ENCODE measurements at regions not wholly inside any gene's neighbourhood (a gene's known extent, or its start where the extent isn't known, plus 50 kb on each side); places are given as distances from the start of the nearest gene placed in this dataset.

DNA sequence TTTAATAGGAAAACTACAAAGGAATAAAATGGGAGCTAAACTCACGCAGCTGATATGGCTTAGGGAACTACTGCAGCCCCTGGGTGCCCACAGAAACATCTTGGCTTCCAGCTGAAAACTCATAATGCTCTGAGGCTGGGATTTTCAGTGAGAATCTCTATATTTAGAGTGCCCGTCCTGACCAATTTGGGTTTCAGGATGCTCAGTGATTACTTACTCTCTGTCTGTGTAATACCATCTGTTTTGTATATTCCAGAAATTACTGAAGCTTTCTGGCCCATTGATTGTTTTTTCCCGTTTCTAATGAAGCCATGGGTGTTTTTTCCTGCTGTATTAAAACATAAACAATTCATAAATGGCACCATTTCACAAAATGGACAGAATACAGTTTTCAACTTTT, 50.6 kb upstream of the ZNF385D start:
- no peaks in the 10 kb centered on the region for H3K36me3 ChIP-seq (ENCODE audit: control insufficient read depth, insufficient read depth, low read length)

DNA sequence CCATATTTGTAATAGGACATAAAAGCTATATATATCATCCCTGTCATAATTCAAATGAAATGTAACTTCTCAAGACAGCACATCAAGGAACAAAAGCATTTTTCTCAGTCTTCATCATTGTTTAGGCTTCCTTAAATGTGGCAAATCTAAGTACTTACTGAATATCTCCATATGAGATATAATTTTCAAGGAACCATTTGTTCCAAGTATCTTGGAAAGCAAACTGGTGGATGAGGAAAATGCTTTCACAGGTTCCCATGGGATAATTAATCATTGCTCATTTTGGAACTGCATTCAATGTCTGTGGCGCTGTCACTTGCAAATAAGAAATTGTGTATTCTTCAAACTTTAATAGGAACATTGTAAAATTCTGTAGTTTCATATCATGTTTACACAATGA, 52.6 kb upstream of the ZNF385D start:
- WGBS (ENCODE audit: insufficient coverage, insufficient read length), result no CpG with 5 or more reads among the region's 1 CpG
- Histone ChIP-seq H3K9me3 (ENCODE audit: control insufficient read depth, insufficient read depth, low read length) (no peaks in the 10 kb centered on the region), H3K27me3 (ENCODE audit: control insufficient read depth, insufficient read depth, low read length) (no peaks in the 10 kb centered on the region), H3K4me1 (ENCODE audit: control insufficient read depth, insufficient read depth, low read length) (no peaks in the 10 kb centered on the region), H3K4me3 (ENCODE audit: low read length) (no peak overlapping the region), H3K36me3 (ENCODE audit: control insufficient read depth, insufficient read depth, low read length) (no peaks in the 10 kb centered on the region), H3K27ac (ENCODE audit: low read length) (no peak overlapping the region)
- no peak for DNase-seq (ENCODE audit: low read depth, low spot score)

More for the DNA sequence above, 50.6 kb upstream of the ZNF385D start:
- no peak overlapping the region for H3K4me3 ChIP-seq (ENCODE audit: low read length)
- WGBS (ENCODE audit: insufficient coverage, insufficient read length), result no CpG with 5 or more reads among the region's 3 CpGs
- no peak overlapping the region for H3K27ac ChIP-seq (ENCODE audit: low read length)
- no peaks in the 10 kb centered on the region for H3K4me1 ChIP-seq (ENCODE audit: control insufficient read depth, insufficient read depth, low read length)
- H3K9me3 ChIP-seq (ENCODE audit: control insufficient read depth, insufficient read depth, low read length), result no peaks in the 10 kb centered on the region
- H3K27me3 ChIP-seq (ENCODE audit: control insufficient read depth, insufficient read depth, low read length), result no peaks in the 10 kb centered on the region
- no peak for DNase-seq (ENCODE audit: low read depth, low spot score)

DNA sequence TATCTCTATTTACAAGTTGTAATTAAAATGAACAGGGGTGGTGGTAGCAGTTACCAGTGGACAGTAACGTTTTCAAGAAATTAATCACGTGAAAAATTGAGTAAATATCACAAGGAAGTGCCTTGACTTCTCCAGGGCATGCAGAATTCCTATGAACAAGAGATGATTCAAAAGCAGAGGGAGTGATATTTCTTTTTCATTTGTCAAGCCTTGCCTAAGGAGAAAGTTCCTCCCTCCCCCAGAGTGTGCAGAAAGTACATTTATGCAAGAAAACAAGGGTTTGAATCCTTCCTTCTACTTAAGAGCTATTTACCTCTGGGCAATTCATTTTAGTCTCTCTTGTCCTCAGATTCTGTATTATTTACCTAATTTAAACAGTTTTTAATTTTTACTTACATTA, 53.3 kb upstream of the ZNF385D start:
- H3K4me3 ChIP-seq (ENCODE audit: low read length), result no peak overlapping the region
- H3K27me3 ChIP-seq (ENCODE audit: control insufficient read depth, insufficient read depth, low read length), result no peaks in the 10 kb centered on the region
- no peak for DNase-seq (ENCODE audit: low read depth, low spot score)
- no CpG with 5 or more reads among the region's 2 CpGs for WGBS (ENCODE audit: insufficient coverage, insufficient read length)
- no peaks in the 10 kb centered on the region for H3K36me3 ChIP-seq (ENCODE audit: control insufficient read depth, insufficient read depth, low read length)
- no peaks in the 10 kb centered on the region for H3K9me3 ChIP-seq (ENCODE audit: control insufficient read depth, insufficient read depth, low read length)
- H3K4me1 ChIP-seq (ENCODE audit: control insufficient read depth, insufficient read depth, low read length), result no peaks in the 10 kb centered on the region
- no peak overlapping the region for H3K27ac ChIP-seq (ENCODE audit: low read length)

DNA sequence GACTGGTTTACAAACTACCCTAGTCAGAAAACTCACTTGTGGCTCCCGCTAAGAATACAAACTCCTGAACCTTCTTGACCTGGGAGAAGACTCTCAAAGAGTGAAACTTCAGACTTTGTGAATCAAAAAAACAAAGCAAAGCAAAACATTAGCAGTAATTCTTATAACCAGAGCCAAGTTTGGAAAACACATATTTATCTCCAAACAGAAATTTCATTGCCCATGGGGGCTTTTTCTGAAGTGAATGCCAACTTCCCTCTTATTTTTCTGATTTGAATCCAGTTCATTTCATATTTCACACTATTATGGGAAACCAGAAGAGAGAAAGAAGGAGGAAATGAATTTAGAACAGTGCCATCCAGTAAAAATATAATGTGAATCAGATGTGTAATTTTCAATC, 55.7 kb upstream of the ZNF385D start:
- Histone ChIP-seq H3K27me3 (ENCODE audit: control insufficient read depth, insufficient read depth, low read length) (no peaks in the 10 kb centered on the region), H3K27ac (ENCODE audit: low read length) (no peak overlapping the region), H3K4me3 (ENCODE audit: low read length) (no peak overlapping the region), H3K4me1 (ENCODE audit: control insufficient read depth, insufficient read depth, low read length) (no peaks in the 10 kb centered on the region), H3K36me3 (ENCODE audit: control insufficient read depth, insufficient read depth, low read length) (no peaks in the 10 kb centered on the region), H3K9me3 (ENCODE audit: control insufficient read depth, insufficient read depth, low read length) (no peaks in the 10 kb centered on the region)
- no CpG with 5 or more reads among the region's 1 CpG for WGBS (ENCODE audit: insufficient coverage, insufficient read length)
- DNase-seq (ENCODE audit: low read depth, low spot score), result no peak

DNA sequence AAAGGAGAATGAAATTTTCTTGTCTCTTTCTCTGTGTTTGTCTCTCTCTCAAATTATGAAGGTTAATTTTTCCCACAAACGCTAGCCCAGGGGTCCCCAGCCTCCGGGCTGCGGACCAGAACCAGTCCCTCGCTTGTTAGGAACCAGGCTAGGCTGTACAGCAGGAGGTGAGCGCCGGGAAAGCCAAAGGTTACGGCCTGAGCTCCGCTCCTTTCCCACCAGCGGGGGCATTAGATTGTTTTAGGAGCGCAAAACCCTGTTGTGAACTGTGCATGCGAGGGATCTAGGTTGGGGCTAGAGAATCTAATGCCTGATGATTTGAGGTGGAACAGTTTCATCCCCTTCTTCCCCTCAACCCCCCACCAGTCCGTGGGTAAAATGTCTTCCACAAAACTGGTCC, 74.7 kb upstream of the ZNF385D start:
- H3K27me3 ChIP-seq (ENCODE audit: control insufficient read depth, insufficient read depth, low read length), result no peaks in the 10 kb centered on the region
- no peak overlapping the region for H3K4me3 ChIP-seq (ENCODE audit: low read length)
- DNase-seq (ENCODE audit: low read depth, low spot score), result no peak
- H3K36me3 ChIP-seq (ENCODE audit: control insufficient read depth, insufficient read depth, low read length), result no peaks in the 10 kb centered on the region
- H3K4me1 ChIP-seq (ENCODE audit: control insufficient read depth, insufficient read depth, low read length), result no peaks in the 10 kb centered on the region
- WGBS (ENCODE audit: insufficient coverage, insufficient read length), result no CpG with 5 or more reads among the region's 12 CpGs
- H3K27ac ChIP-seq (ENCODE audit: low read length), result no peak overlapping the region
- no peaks in the 10 kb centered on the region for H3K9me3 ChIP-seq (ENCODE audit: control insufficient read depth, insufficient read depth, low read length)

DNA sequence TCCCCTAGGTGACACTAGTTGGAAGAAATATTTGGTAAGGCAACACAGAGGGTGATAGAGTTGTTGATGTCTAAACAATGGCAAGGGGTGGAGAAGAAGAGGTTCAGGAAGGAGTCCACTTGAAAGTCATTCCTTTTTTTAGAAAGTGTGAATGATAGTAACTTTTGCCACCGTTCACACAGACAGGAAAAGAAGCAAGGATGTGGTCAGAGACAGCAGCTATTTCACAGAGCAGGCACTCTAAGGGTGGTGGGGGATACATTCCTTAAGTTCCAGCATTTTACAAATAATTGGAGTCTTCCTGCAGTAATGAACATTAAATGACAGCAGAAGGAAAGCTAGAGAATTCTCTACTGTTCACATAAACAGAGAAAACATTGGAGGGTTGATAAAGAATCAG, 75.4 kb upstream of the ZNF385D start:
- DNase-seq (ENCODE audit: low read depth, low spot score), result no peak

DNA sequence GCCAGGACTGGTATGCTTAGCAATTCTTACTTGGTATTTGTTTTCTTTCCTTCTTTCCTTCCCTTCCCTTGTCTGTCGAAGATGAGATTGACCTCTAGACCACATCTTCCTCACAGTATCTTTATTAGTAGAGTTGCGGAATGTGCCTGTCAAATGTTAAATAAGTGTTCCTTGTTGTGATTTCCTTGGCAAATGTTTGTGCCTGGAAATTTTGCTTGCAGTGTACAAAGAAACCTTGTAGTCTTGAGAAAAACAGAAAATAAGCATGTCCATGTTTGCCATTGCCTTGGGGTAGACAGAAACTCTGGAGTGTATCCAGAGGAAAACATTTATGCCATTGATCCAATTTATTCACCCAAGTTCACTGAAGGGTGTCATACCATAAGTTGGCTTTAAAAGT, 79.5 kb upstream of the ZNF385D start:
- no CpG with 5 or more reads among the region's 2 CpGs for WGBS (ENCODE audit: insufficient coverage, insufficient read length)
- Histone ChIP-seq H3K9me3 (ENCODE audit: control insufficient read depth, insufficient read depth, low read length) (no peaks in the 10 kb centered on the region), H3K36me3 (ENCODE audit: control insufficient read depth, insufficient read depth, low read length) (no peaks in the 10 kb centered on the region), H3K4me1 (ENCODE audit: control insufficient read depth, insufficient read depth, low read length) (no peaks in the 10 kb centered on the region), H3K4me3 (ENCODE audit: low read length) (no peak overlapping the region), H3K27ac (ENCODE audit: low read length) (no peak overlapping the region), H3K27me3 (ENCODE audit: control insufficient read depth, insufficient read depth, low read length) (no peaks in the 10 kb centered on the region)
- no peak for DNase-seq (ENCODE audit: low read depth, low spot score)

More for the DNA sequence above, 75.4 kb upstream of the ZNF385D start:
- no peaks in the 10 kb centered on the region for H3K36me3 ChIP-seq (ENCODE audit: control insufficient read depth, insufficient read depth, low read length)
- H3K27me3 ChIP-seq (ENCODE audit: control insufficient read depth, insufficient read depth, low read length), result no peaks in the 10 kb centered on the region
- H3K4me3 ChIP-seq (ENCODE audit: low read length), result no peak overlapping the region
- H3K4me1 ChIP-seq (ENCODE audit: control insufficient read depth, insufficient read depth, low read length), result no peaks in the 10 kb centered on the region
- WGBS (ENCODE audit: insufficient coverage, insufficient read length), result no CpG with 5 or more reads among the region's 1 CpG
- no peak overlapping the region for H3K27ac ChIP-seq (ENCODE audit: low read length)
- no peaks in the 10 kb centered on the region for H3K9me3 ChIP-seq (ENCODE audit: control insufficient read depth, insufficient read depth, low read length)

DNA sequence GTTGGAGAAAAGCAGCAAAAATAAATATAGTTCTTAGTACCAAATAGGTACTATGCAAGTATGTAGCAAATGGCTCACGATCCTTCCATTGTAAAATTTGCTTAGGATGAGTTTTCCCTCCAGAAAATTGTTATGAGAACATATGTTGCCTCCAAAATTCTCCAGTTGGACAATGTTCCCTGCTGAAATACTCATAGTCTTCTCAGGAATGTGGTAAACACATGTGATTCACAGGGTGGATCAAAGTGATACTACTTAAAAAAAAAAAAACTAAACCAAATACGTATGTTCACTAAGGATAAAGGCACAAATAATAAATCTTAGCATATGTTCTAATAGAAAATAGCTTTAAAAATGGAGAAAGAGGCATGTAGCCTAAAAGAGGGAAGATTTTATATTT, 84.3 kb upstream of the ZNF385D start:
- no peak for DNase-seq (ENCODE audit: low read depth, low spot score)
- Histone ChIP-seq H3K4me3 (ENCODE audit: low read length) (no peak overlapping the region), H3K27ac (ENCODE audit: low read length) (no peak overlapping the region), H3K27me3 (ENCODE audit: control insufficient read depth, insufficient read depth, low read length) (no peaks in the 10 kb centered on the region), H3K36me3 (ENCODE audit: control insufficient read depth, insufficient read depth, low read length) (no peaks in the 10 kb centered on the region), H3K4me1 (ENCODE audit: control insufficient read depth, insufficient read depth, low read length) (no peaks in the 10 kb centered on the region), H3K9me3 (ENCODE audit: control insufficient read depth, insufficient read depth, low read length) (no peaks in the 10 kb centered on the region)
- WGBS (ENCODE audit: insufficient coverage, insufficient read length), result no CpG with 5 or more reads among the region's 2 CpGs

DNA sequence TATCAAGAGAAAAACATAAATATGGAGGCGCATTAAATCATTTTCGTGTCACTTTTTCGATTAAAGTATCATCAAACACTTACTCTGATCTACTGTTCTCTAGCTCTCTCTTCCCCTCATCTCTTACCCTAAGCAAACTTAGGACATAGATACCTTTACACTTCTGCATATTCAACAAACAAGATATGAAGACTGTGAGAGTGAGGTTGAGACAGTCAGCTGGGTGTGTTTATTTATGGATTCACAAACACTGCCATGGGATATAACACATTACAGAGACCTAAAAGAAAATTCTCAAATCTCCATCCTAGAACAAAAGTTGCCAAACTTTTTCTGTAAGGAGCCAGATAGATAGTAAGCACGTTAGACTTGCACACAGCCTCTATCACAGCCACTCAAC, 85.2 kb upstream of the ZNF385D start:
- H3K36me3 ChIP-seq (ENCODE audit: control insufficient read depth, insufficient read depth, low read length), result no peaks in the 10 kb centered on the region
- no peak for DNase-seq (ENCODE audit: low read depth, low spot score)
- no peaks in the 10 kb centered on the region for H3K27me3 ChIP-seq (ENCODE audit: control insufficient read depth, insufficient read depth, low read length)
- H3K27ac ChIP-seq (ENCODE audit: low read length), result no peak overlapping the region
- no peaks in the 10 kb centered on the region for H3K9me3 ChIP-seq (ENCODE audit: control insufficient read depth, insufficient read depth, low read length)
- no CpG with 5 or more reads among the region's 4 CpGs for WGBS (ENCODE audit: insufficient coverage, insufficient read length)
- no peak overlapping the region for H3K4me3 ChIP-seq (ENCODE audit: low read length)
- no peaks in the 10 kb centered on the region for H3K4me1 ChIP-seq (ENCODE audit: control insufficient read depth, insufficient read depth, low read length)

DNA sequence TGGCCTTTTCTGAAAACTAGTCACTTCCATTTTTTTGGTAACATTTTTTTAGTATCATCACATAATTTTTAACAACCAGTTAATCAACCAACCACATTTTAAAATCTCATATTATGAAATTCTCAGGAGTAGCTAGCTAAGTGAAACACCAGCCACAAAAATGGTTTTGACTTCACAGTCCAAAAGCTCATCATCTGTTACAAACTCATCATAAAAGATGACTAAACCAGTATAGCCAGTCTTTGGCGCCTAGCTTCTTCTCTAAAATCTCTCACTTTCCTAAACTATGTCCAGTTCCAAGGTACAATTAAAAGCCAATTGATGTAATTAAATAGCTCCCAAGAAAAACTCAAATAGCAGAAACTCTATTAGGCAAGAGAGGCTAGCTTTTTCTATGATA, 88.2 kb upstream of the ZNF385D start:
- WGBS (ENCODE audit: insufficient coverage, insufficient read length), result no CpG with 5 or more reads among the region's 1 CpG
- DNase-seq (ENCODE audit: low read depth, low spot score), result no peak
- H3K4me1 ChIP-seq (ENCODE audit: control insufficient read depth, insufficient read depth, low read length), result no peaks in the 10 kb centered on the region
- no peaks in the 10 kb centered on the region for H3K27me3 ChIP-seq (ENCODE audit: control insufficient read depth, insufficient read depth, low read length)
- H3K27ac ChIP-seq (ENCODE audit: low read length), result no peak overlapping the region
- H3K36me3 ChIP-seq (ENCODE audit: control insufficient read depth, insufficient read depth, low read length), result no peaks in the 10 kb centered on the region
- no peaks in the 10 kb centered on the region for H3K9me3 ChIP-seq (ENCODE audit: control insufficient read depth, insufficient read depth, low read length)
- H3K4me3 ChIP-seq (ENCODE audit: low read length), result no peak overlapping the region

DNA sequence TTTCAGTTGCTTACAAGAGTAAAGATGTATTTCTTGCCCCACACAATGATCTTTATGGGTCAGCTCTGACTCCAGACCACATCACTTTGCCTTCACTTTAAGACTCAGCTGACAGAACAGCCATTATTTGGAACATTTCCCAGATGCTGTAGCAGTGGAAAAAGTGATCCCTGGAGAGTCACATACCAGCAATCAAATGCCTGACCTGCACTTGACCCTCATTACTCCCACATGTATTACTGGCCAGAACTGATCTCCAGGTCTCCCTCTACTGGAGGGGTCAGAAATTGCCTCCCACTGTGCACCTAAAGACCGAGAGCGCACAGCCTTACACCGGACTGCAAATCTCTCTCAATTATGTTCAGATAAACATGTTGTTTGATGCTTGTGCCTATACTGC, 88.6 kb upstream of the ZNF385D start:
- H3K9me3 ChIP-seq (ENCODE audit: control insufficient read depth, insufficient read depth, low read length), result no peaks in the 10 kb centered on the region
- no CpG with 5 or more reads among the region's 3 CpGs for WGBS (ENCODE audit: insufficient coverage, insufficient read length)
- no peak overlapping the region for H3K27ac ChIP-seq (ENCODE audit: low read length)
- H3K36me3 ChIP-seq (ENCODE audit: control insufficient read depth, insufficient read depth, low read length), result no peaks in the 10 kb centered on the region
- no peak overlapping the region for H3K4me3 ChIP-seq (ENCODE audit: low read length)
- no peaks in the 10 kb centered on the region for H3K4me1 ChIP-seq (ENCODE audit: control insufficient read depth, insufficient read depth, low read length)
- H3K27me3 ChIP-seq (ENCODE audit: control insufficient read depth, insufficient read depth, low read length), result no peaks in the 10 kb centered on the region
- no peak for DNase-seq (ENCODE audit: low read depth, low spot score)
